ENCODE measurements at regions not wholly inside any gene's neighbourhood (a gene's known extent, or its start where the extent isn't known, plus 50 kb on each side); places are given as distances from the start of the nearest gene placed in this dataset.

GRCh38 chr11:105202844-105203548 is 63.4 kb upstream of the CARD18 start:
- TF ChIP-seq EZH2 (IDR thresholded peaks at IDR 0.05; ENCODE audit: insufficient read depth, poor library complexity, severe bottlenecking) (no peak), EZH2phosphoT487 (IDR thresholded peaks at IDR 0.05; ENCODE audit: insufficient read depth, low read depth) (no peak)
